Neutrophil (primary cell): ENCODE measurements at regions not wholly inside any gene's neighbourhood (a gene's known extent, or its start where the extent isn't known, plus 50 kb on each side); places are given as distances from the start of the nearest gene placed in this dataset.

Experiments used
- H3K27ac ChIP-seq: fragments of 200-600 bp; sonication (generic); 2 replicates; pipeline ENCODE4 v1.5.1; 2016; ENCODE audit warnings: mild to moderate bottlenecking, moderate library complexity
- H3K27me3 ChIP-seq: fragments of 200-600 bp; sonication (generic); 2 replicates; pipeline ENCODE4 v1.6.0; 2016; ENCODE audit warnings: mild to moderate bottlenecking
- H3K36me3 ChIP-seq: fragments of 200-600 bp; sonication (generic); 2 replicates; pipeline ENCODE4 v1.5.1; 2017
- H3K4me1 ChIP-seq, 2 experiments: fragments of 200-600 bp in 1 of 2; sonication (generic) in 1 of 2; 1 replicate in 1 of 2; 2 replicates in 1 of 2; pipeline versions ENCODE4 v1.5.1 to v1.6.1; 2013 to 2016; ENCODE audit warnings: low read depth in 1 of 2, low read length in 1 of 2, mild to moderate bottlenecking in 1 of 2, moderate library complexity in 1 of 2; ENCODE audit not compliant: control insufficient read depth in 1 of 2, insufficient read depth in 1 of 2
- H3K4me3 ChIP-seq, 2 experiments: fragments of 200-600 bp in 1 of 2; sonication (generic) in 1 of 2; 1 replicate in 1 of 2; 2 replicates in 1 of 2; pipeline ENCODE4 v1.5.1; 2013 to 2016; ENCODE audit warnings: low read depth in 1 of 2, low read length in 1 of 2, mild to moderate bottlenecking in 1 of 2, moderate library complexity in 1 of 2
- H3K9me3 ChIP-seq: fragments of 200-600 bp; sonication (generic); 2 replicates; pipeline ENCODE4 v1.5.1; 2016
- TF ChIP-seq, protein P1 (sequence below): fragments of 200-600 bp; sonication (generic); IDR thresholded peaks from 2 replicates; pipeline ENCODE4 v1.5.1; 2016; ENCODE audit warnings: antibody characterized with exemption

DNA sequence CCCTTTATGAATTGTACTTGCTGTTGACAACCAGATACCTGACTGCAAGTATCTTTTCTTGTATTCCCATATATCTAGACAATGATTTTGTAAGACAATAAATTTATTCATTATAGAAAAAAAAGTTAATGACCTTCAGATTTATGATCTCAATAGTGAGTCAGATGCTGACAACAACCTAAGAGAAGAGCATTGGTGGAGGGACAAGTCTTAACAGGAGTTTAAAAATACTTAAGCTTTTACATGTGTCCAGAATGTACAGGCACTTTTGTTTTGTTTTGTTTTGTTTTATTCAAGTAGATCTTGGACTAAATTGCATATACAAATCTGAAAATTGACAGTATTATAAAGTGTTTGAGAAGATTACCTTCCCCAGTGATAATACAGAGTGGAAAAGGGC is 1544.6 kb upstream of the B3GALT2 start:
- Histone ChIP-seq H3K9me3 (no peaks in the 10 kb centered on the region), H3K4me1 (no peaks in the 10 kb centered on the region), H3K27ac (no peak overlapping the region), H3K4me3 (no peak overlapping the region), H3K27me3 (no peaks in the 10 kb centered on the region), H3K36me3 (no peaks in the 10 kb centered on the region)
- TF ChIP-seq, protein P1, sequence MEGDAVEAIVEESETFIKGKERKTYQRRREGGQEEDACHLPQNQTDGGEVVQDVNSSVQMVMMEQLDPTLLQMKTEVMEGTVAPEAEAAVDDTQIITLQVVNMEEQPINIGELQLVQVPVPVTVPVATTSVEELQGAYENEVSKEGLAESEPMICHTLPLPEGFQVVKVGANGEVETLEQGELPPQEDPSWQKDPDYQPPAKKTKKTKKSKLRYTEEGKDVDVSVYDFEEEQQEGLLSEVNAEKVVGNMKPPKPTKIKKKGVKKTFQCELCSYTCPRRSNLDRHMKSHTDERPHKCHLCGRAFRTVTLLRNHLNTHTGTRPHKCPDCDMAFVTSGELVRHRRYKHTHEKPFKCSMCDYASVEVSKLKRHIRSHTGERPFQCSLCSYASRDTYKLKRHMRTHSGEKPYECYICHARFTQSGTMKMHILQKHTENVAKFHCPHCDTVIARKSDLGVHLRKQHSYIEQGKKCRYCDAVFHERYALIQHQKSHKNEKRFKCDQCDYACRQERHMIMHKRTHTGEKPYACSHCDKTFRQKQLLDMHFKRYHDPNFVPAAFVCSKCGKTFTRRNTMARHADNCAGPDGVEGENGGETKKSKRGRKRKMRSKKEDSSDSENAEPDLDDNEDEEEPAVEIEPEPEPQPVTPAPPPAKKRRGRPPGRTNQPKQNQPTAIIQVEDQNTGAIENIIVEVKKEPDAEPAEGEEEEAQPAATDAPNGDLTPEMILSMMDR = no peak

DNA sequence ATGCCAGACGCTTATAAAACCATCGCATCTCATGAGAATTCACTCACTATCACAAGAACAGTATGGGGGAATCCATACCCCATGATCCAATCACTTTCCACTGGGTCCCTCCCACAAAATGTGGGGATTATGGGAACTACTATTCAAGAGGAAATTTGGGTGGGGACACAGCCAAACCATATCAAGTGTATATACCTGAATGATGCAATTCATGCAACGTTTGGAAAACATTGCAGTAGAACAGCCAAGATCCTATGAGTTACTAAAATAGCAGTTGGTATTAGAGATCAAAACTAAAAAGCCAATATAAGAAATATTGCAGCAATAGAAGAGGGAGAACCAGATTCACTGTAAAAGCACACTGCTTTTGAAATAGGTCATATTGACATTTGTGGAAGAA is 1543.9 kb upstream of the B3GALT2 start:
- Histone ChIP-seq H3K4me3 (no peak overlapping the region), H3K36me3 (no peaks in the 10 kb centered on the region), H3K27me3 (no peaks in the 10 kb centered on the region), H3K27ac (no peak overlapping the region), H3K9me3 (no peaks in the 10 kb centered on the region), H3K4me1 (no peaks in the 10 kb centered on the region)
- TF ChIP-seq, protein P1 = no peak

DNA sequence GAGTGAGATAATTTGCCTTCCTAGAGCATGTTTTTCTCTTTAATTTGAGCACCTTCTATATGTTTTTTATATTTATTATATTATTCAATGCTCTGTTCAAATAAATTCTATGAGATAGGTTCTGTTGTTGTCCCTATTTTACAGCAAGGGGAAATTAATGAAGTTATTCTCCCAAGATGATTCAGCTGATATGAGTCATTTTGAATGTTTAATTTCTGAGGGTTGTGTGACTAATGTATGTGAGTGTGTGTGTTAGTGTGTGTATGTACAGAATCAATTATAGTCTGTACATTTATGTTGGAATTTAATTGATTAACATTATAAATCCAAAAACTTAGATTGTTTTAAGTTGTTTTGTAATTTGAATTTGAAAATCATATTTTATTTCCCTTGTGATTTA is 1536.7 kb upstream of the B3GALT2 start:
- Histone ChIP-seq H3K4me3 (no peak overlapping the region), H3K27me3 (no peaks in the 10 kb centered on the region), H3K27ac (no peak overlapping the region), H3K9me3 (no peaks in the 10 kb centered on the region), H3K4me1 (no peaks in the 10 kb centered on the region), H3K36me3 (no peaks in the 10 kb centered on the region)
- TF ChIP-seq, protein P1 = no peak

DNA sequence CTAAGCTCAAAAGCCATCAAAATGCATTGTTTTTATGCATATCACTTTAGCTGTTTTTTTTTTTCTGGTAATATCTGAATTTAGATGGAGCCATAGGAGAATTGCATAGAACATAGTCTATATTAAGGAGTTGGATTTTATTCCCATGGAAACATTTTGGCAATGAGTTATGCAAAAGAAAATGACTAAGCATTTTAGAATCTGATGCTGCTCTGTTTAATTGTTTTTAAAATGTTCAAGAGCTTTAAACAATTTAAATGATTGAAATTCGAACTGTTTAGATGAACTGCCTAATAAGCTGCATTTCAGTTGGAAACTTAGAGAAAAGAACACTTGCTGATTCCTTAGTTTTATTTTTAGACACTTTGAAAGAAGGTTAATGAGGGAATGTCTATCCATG is 1531.5 kb upstream of the B3GALT2 start:
- H3K4me1 ChIP-seq = no peaks in the 10 kb centered on the region
- H3K27ac ChIP-seq = no peak overlapping the region
- H3K9me3 ChIP-seq = no peaks in the 10 kb centered on the region
- TF ChIP-seq, protein P1 = no peak
- no peaks in the 10 kb centered on the region for H3K36me3 ChIP-seq
- no peak overlapping the region for H3K4me3 ChIP-seq
- no peaks in the 10 kb centered on the region for H3K27me3 ChIP-seq

DNA sequence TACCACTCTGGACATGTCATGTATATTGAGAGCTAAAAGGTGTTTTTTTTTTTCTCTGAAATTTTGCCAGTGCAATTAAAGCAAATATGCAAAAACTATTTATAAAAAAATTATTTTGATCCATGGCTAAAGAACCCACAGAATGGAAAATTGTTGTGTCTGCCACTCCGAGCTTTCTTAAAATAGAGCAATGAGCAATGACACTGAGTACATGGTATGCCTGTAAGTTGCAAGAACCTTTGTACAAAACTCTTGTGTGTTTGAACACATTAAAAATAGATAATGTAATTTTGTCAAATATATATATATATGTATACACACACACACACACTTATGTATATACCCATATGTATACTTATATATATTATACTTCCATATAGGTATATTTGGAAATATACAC is 1530.9 kb upstream of the B3GALT2 start:
- no peaks in the 10 kb centered on the region for H3K9me3 ChIP-seq
- H3K27me3 ChIP-seq = no peaks in the 10 kb centered on the region
- TF ChIP-seq, protein P1 = no peak
- no peak overlapping the region for H3K27ac ChIP-seq
- H3K4me1 ChIP-seq = no peaks in the 10 kb centered on the region
- H3K4me3 ChIP-seq = no peak overlapping the region
- no peaks in the 10 kb centered on the region for H3K36me3 ChIP-seq

DNA sequence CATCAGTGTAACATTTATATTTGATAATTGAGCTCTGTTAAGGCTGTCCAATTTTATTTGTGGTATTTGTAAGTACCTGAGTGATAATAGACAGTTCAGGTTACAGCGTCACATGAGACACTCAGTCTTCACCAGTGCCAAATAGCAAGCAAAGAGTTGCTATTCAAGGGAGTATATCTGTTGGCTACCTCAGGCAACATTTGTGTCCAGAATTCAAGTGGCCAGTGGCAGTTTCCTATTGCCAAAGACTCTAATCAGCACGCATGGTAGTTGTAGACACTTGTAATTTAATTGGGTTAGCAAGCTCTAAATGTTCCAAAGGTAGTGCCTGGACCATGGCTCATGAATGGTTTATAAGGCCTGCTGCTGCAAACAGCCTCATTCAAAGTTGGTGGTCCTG is 1524.3 kb upstream of the B3GALT2 start:
- Histone ChIP-seq H3K27me3 (no peaks in the 10 kb centered on the region), H3K9me3 (peaks cover 4% of the 10 kb centered on the region), H3K4me1 (no peaks in the 10 kb centered on the region), H3K36me3 (no peaks in the 10 kb centered on the region), H3K27ac (no peak overlapping the region), H3K4me3 (no peak overlapping the region)
- TF ChIP-seq, protein P1 = no peak
